Karpas-422 (cell line): ENCODE measurements at regions not wholly inside any gene's neighbourhood (a gene's known extent, or its start where the extent isn't known, plus 50 kb on each side); places are given as distances from the start of the nearest gene placed in this dataset.

ENCODE experiments used
- DNase-seq: peaks from one replicate; pipeline ENCODE4 v3.0.0-alpha.2; 2015
- H2AFZ ChIP-seq: fragments of 200-600 bp; sonication (generic); 2 replicates; pipeline ENCODE4 v1.6.1; 2014; ENCODE audit warnings: antibody characterized with exemption, low read length, mixed read lengths
- H3K27ac ChIP-seq: fragments of 200-600 bp; sonication (generic); 2 replicates; pipeline ENCODE4 v1.5.1; 2014; ENCODE audit warnings: mild to moderate bottlenecking, low read length, moderate library complexity
- H3K27me3 ChIP-seq: fragments of 200-600 bp; sonication (generic); 2 replicates; pipeline ENCODE4 v1.6.1; 2014; ENCODE audit warnings: low read length, mixed read lengths
- H3K36me3 ChIP-seq: fragments of 200-600 bp; sonication (generic); 2 replicates; pipeline ENCODE4 v1.6.1; 2014; ENCODE audit warnings: low read length, mixed read lengths; ENCODE audit not compliant: insufficient read depth
- H3K4me1 ChIP-seq: fragments of 200-600 bp; sonication (generic); 2 replicates; pipeline ENCODE4 v1.6.1; 2014; ENCODE audit warnings: mild to moderate bottlenecking, low read length, mixed read lengths
- H3K4me2 ChIP-seq: fragments of 200-600 bp; sonication (generic); 2 replicates; pipeline ENCODE4 v1.6.1; 2014; ENCODE audit warnings: low read length, low read depth, mild to moderate bottlenecking; ENCODE audit not compliant: poor library complexity, severe bottlenecking
- H3K4me3 ChIP-seq: fragments of 200-600 bp; sonication (generic); 2 replicates; pipeline ENCODE4 v1.5.1; 2014; ENCODE audit warnings: mild to moderate bottlenecking, antibody characterized with exemption, low read length, mixed read lengths
- H3K79me2 ChIP-seq: fragments of 200-600 bp; sonication (generic); 2 replicates; pipeline ENCODE4 v1.6.1; 2014; ENCODE audit warnings: mild to moderate bottlenecking, low read length, mixed read lengths
- H3K9ac ChIP-seq: fragments of 200-600 bp; sonication (generic); 2 replicates; pipeline ENCODE4 v1.6.0; 2014; ENCODE audit warnings: low read length
- H3K9me2 ChIP-seq: fragments of 200-600 bp; sonication (generic), shearing (Covaris generic); replicated peaks from 2 replicates; pipeline ENCODE4 v1.6.0; 2014; ENCODE audit warnings: mild to moderate bottlenecking, low read length, moderate library complexity; ENCODE audit not compliant: insufficient read depth
- H3K9me3 ChIP-seq: fragments of 300-700, 200-600 bp; sonication (generic); 2 replicates; pipeline ENCODE4 v1.6.1; 2014; ENCODE audit warnings: low read length, mixed read lengths
- H4K20me1 ChIP-seq: fragments of 200-600 bp; sonication (generic); 2 replicates; pipeline ENCODE4 v1.6.1; 2014; ENCODE audit warnings: mild to moderate bottlenecking, antibody characterized with exemption, low read length, low read depth; ENCODE audit not compliant: insufficient read depth

- Histone ChIP-seq H3K79me2 (no peaks in the 10 kb centered on the region), H3K4me3 (no peak overlapping the region), H3K9me3 (peaks cover 11% of the 10 kb centered on the region; the same call in 1 of the 2 replicates), H4K20me1 (no peaks in the 10 kb centered on the region), H3K9me2 (no peaks in the 10 kb centered on the region), H3K27ac (no peak overlapping the region), H3K36me3 (no peaks in the 10 kb centered on the region), H3K4me2 (no peak overlapping the region), H3K4me1 (no peaks in the 10 kb centered on the region), H3K27me3 (no peaks in the 10 kb centered on the region), H2AFZ (no peak overlapping the region), H3K9ac (no peak overlapping the region)
- no peak for DNase-seq
These were observed 581.8 kb upstream of the C9orf72 start for GRCh38 chr9:28155067-28155466.

DNA sequence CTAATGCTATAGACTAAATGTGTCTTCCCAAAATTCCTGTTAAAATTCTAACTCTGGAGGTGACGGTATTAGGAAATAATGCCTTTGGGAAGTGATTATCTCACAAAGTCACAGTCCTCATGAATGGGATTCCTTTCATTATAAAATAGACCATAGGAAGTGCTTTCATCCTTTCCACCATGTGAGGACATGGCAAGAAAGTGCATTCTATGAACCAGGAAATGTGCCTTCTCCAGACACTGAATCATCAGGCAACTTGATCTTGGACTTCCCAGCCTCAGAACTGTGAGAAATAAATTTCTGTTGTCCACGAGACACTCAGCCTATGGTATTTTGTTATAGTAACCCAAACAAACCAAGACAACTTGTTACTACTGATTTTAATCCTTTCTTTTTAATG is 582.4 kb upstream of the C9orf72 start:
- Histone ChIP-seq H3K27ac (no peak overlapping the region), H3K79me2 (no peaks in the 10 kb centered on the region), H3K4me2 (no peak overlapping the region), H3K27me3 (no peaks in the 10 kb centered on the region), H3K9me3 (peaks cover 12% of the 10 kb centered on the region; the same call in 1 of the 2 replicates), H3K9me2 (no peaks in the 10 kb centered on the region), H3K36me3 (no peaks in the 10 kb centered on the region), H3K9ac (no peak overlapping the region), H2AFZ (no peak overlapping the region), H3K4me1 (no peaks in the 10 kb centered on the region), H4K20me1 (no peaks in the 10 kb centered on the region), H3K4me3 (no peak overlapping the region)
- no peak for DNase-seq

DNA sequence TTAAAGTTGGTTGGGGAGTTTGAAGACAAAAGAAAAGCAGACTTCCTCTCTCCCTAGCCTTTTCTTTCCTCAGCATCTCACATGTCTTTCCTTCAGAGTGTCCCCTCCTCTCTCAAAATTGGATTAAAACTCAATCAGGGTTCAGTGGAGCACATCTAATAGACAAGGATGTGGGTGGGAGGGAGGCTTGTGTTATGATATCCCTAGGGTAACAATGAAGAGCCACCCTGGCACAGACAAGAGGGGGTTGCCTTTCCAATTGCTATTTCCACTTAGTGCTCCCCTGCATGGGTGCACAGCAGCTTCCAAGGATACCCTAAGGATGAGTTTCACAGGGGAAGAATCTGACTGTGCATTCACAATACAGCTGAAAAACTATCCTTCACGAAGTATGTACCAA is 585.2 kb upstream of the C9orf72 start:
- Histone ChIP-seq H3K36me3 (no peaks in the 10 kb centered on the region), H3K27me3 (no peaks in the 10 kb centered on the region), H3K4me2 (no peak overlapping the region), H2AFZ (no peak overlapping the region), H3K4me3 (no peak overlapping the region), H3K79me2 (no peaks in the 10 kb centered on the region), H3K27ac (no peak overlapping the region), H3K9ac (no peak overlapping the region), H3K4me1 (no peaks in the 10 kb centered on the region), H3K9me2 (no peaks in the 10 kb centered on the region), H3K9me3 (peaks cover 17% of the 10 kb centered on the region; the same call in 1 of the 2 replicates), H4K20me1 (no peaks in the 10 kb centered on the region)
- DNase-seq = no peak

GRCh38 chr9:28163619-28164018 is 590.3 kb upstream of the C9orf72 start:
- no peak overlapping the region for H2AFZ ChIP-seq
- H3K9me2 ChIP-seq = no peaks in the 10 kb centered on the region
- no peak for DNase-seq

GRCh38 chr9:28166179-28166578 is 592.9 kb upstream of the C9orf72 start:
- Histone ChIP-seq H3K9me3 (peaks cover 41% of the 10 kb centered on the region), H3K36me3 (no peaks in the 10 kb centered on the region), H3K27me3 (no peaks in the 10 kb centered on the region), H4K20me1 (no peaks in the 10 kb centered on the region), H3K9me2 (no peaks in the 10 kb centered on the region), H3K9ac (no peak overlapping the region), H3K27ac (no peak overlapping the region), H3K4me2 (no peak overlapping the region), H3K79me2 (no peaks in the 10 kb centered on the region), H3K4me1 (no peaks in the 10 kb centered on the region), H3K4me3 (no peak overlapping the region), H2AFZ (no peak overlapping the region)
- no peak for DNase-seq

More at GRCh38 chr9:28163619-28164018, 590.3 kb upstream of the C9orf72 start:
- Histone ChIP-seq H3K4me1 (no peaks in the 10 kb centered on the region), H3K4me2 (no peak overlapping the region), H3K27ac (no peak overlapping the region), H4K20me1 (no peaks in the 10 kb centered on the region), H3K79me2 (no peaks in the 10 kb centered on the region), H3K4me3 (no peak overlapping the region), H3K36me3 (no peaks in the 10 kb centered on the region), H3K9ac (no peak overlapping the region), H3K27me3 (no peaks in the 10 kb centered on the region), H3K9me3 (peaks cover 38% of the 10 kb centered on the region)

- no peaks in the 10 kb centered on the region; the same call in 1 of the 2 replicates for H3K9me2 ChIP-seq
- H3K9ac ChIP-seq = no peak overlapping the region
- no peak overlapping the region for H3K4me3 ChIP-seq
- H3K36me3 ChIP-seq = no peaks in the 10 kb centered on the region
- no peaks in the 10 kb centered on the region for H4K20me1 ChIP-seq
- no peak overlapping the region for H3K27ac ChIP-seq
- H3K4me2 ChIP-seq = no peak overlapping the region
- no peak overlapping the region for H2AFZ ChIP-seq
- no peak for DNase-seq
- H3K79me2 ChIP-seq = no peaks in the 10 kb centered on the region
- H3K27me3 ChIP-seq = no peaks in the 10 kb centered on the region
- peaks cover 5% of the 10 kb centered on the region; the same call in 1 of the 2 replicates for H3K9me3 ChIP-seq
- no peaks in the 10 kb centered on the region for H3K4me1 ChIP-seq
These were observed 603.9 kb upstream of the C9orf72 start for GRCh38 chr9:28177142-28177541.

DNA sequence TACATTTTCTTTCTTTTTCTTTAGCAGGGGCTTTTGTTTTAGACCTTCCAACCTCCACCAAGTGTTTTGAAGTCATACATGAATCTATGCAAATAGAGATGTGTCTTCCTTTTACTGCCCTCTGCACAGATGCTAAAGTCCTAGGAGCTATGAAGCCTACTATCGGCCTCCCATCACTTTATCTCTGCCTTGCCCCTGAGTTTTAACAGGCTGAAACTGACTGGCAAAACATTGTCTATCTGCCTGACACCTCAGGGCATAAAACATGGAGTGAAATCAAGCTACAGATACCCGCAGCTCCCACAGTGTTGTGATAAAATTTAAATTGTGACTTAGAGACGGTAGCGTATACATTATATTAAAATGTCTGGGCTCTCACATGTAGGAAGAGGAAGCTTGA is 604.6 kb upstream of the C9orf72 start:
- Histone ChIP-seq H3K4me1 (no peaks in the 10 kb centered on the region), H4K20me1 (no peaks in the 10 kb centered on the region)

GRCh38 chr9:28179893-28180292 is 606.6 kb upstream of the C9orf72 start:
- Histone ChIP-seq H2AFZ (no peak overlapping the region), H3K9me2 (no peaks in the 10 kb centered on the region; the same call in 1 of the 2 replicates), H3K4me3 (no peak overlapping the region), H3K27me3 (no peaks in the 10 kb centered on the region), H3K79me2 (no peaks in the 10 kb centered on the region), H4K20me1 (no peaks in the 10 kb centered on the region), H3K4me2 (no peak overlapping the region), H3K36me3 (no peaks in the 10 kb centered on the region), H3K27ac (no peak overlapping the region), H3K9me3 (peaks cover 5% of the 10 kb centered on the region; the same call in 1 of the 2 replicates), H3K4me1 (no peaks in the 10 kb centered on the region), H3K9ac (no peak overlapping the region)
- DNase-seq = no peak

More for the DNA sequence above, 604.6 kb upstream of the C9orf72 start:
- H3K27me3 ChIP-seq = no peaks in the 10 kb centered on the region
- H3K9me3 ChIP-seq = peaks cover 5% of the 10 kb centered on the region; the same call in 1 of the 2 replicates
- H3K4me3 ChIP-seq = no peak overlapping the region
- H3K36me3 ChIP-seq = no peaks in the 10 kb centered on the region
- H2AFZ ChIP-seq = no peak overlapping the region
- no peak for DNase-seq
- H3K9ac ChIP-seq = no peak overlapping the region
- H3K9me2 ChIP-seq = no peaks in the 10 kb centered on the region; the same call in 1 of the 2 replicates
- H3K4me2 ChIP-seq = no peak overlapping the region
- H3K27ac ChIP-seq = no peak overlapping the region
- no peaks in the 10 kb centered on the region for H3K79me2 ChIP-seq

DNA sequence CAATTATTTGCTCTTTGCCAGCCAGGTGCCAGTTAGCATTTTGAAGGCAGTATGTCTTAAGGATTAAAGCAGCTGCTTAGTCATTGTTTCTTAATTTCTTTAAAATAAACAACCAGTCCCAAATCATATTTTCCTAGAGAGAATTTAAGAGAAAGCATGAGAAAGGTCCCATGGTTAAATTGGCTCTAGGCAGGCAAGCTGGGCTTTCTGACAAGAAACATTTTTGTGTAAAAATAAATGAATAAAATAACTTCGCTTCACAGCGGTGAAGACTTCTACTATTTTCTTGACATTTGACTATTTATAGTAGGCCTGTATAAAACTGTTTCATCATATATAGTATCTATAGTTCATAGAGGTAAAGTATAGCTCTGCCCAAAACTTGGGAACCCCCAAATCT is 617.7 kb upstream of the C9orf72 start:
- no peak overlapping the region for H3K4me3 ChIP-seq
- H3K79me2 ChIP-seq = no peaks in the 10 kb centered on the region
- peaks cover 9% of the 10 kb centered on the region; the same call in 1 of the 2 replicates for H3K9me3 ChIP-seq
- no peaks in the 10 kb centered on the region for H3K9me2 ChIP-seq
- no peak overlapping the region for H3K4me2 ChIP-seq
- no peak overlapping the region for H2AFZ ChIP-seq
- no peaks in the 10 kb centered on the region for H3K27me3 ChIP-seq
- H4K20me1 ChIP-seq = no peaks in the 10 kb centered on the region
- no peak overlapping the region for H3K9ac ChIP-seq
- no peak overlapping the region for H3K27ac ChIP-seq
- DNase-seq = no peak
- H3K4me1 ChIP-seq = no peaks in the 10 kb centered on the region
- H3K36me3 ChIP-seq = no peaks in the 10 kb centered on the region
